ENCODE measurements at regions not wholly inside any gene's neighbourhood (a gene's known extent, or its start where the extent isn't known, plus 50 kb on each side); places are given as distances from the start of the nearest gene placed in this dataset.

DNA sequence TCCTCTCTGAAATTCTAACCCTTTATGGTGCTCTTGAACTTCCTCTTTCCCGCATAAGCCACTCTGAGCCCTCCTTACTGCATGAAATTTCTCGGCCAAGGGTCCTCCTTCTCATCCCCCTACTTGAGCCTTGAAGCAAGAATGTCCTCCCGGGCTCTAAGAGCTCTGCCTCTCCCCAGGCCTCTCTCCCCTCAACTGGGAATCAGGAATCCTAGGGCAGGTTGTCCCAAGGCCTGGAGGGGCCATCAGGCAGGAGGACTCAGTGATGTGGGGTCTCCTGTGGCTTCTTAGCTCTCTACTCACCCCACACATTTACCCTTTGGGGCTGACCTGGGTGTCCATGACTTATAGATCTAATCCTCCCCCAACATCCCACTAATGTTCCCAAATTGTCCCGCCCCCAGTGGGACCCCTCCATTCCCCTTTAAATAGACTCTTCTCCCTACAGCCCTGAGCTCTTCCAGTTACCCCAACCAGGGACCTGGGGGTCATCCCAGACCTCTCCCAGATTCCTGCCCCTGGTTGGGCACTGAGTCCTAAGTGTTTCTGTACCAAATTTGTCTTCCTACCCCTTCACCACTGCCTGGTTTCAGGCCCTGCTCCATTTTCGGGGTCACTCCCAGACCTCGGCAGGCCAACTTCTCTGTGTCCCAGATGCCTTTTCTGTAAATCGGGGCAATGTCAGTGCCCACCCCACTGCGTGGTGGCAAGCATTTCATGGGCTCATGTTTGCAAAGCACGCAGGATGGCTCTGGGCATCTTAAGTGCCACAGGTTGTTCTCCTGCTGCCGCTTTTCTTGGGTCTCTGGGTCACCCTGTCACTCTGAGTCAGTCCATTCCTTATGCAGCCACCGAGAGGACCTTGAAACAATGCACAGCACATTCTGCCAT is 171.2 kb downstream of the ASB1 start:
- intact Hi-C loops (cut with DNase I), result loop anchor here (2.0 to 5.0 kb wide), 2 partner anchors 131 to 189 kb away; no protein-coding TSS in a partner anchor
- TF ChIP-seq POLR2AphosphoS5 (IDR thresholded peaks at IDR 0.05) (no peak), EP300 (IDR thresholded peaks at IDR 0.05) (no peak), POLR2A (IDR thresholded peaks at IDR 0.05; ENCODE audit: low read depth) (no peak)
- TF ChIP-seq, protein P1, sequence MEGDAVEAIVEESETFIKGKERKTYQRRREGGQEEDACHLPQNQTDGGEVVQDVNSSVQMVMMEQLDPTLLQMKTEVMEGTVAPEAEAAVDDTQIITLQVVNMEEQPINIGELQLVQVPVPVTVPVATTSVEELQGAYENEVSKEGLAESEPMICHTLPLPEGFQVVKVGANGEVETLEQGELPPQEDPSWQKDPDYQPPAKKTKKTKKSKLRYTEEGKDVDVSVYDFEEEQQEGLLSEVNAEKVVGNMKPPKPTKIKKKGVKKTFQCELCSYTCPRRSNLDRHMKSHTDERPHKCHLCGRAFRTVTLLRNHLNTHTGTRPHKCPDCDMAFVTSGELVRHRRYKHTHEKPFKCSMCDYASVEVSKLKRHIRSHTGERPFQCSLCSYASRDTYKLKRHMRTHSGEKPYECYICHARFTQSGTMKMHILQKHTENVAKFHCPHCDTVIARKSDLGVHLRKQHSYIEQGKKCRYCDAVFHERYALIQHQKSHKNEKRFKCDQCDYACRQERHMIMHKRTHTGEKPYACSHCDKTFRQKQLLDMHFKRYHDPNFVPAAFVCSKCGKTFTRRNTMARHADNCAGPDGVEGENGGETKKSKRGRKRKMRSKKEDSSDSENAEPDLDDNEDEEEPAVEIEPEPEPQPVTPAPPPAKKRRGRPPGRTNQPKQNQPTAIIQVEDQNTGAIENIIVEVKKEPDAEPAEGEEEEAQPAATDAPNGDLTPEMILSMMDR (IDR thresholded peaks at IDR 0.05), result no peak
- 85% methylated on average over 11 of the region's 11 CpGs for WGBS

GRCh38 chr2:238598802-238599530 is 172.2 kb downstream of the ASB1 start:
- peak; percentile 75 for DNase-seq (ENCODE audit: extremely low spot score)
- WGBS, result 75% methylated on average over 11 of the region's 14 CpGs
- TF ChIP-seq POLR2A (IDR thresholded peaks at IDR 0.05; ENCODE audit: low read depth) (no peak), POLR2AphosphoS5 (IDR thresholded peaks at IDR 0.05) (no peak), EP300 (IDR thresholded peaks at IDR 0.05) (no peak)
- TF ChIP-seq, protein P1 (IDR thresholded peaks at IDR 0.05), result no peak
- Histone ChIP-seq H3K27me3 (no peaks in the 10 kb centered on the region), H3K4me3 (no peak overlapping the region), H3K27ac (replicated peaks in 1 of 4) (peak overlapping the region; percentile 87 to 91 (median 89)), H3K4me1 (peaks cover 40 to 85% (median 82%) of the 10 kb centered on the region in 4 donors), H3K36me3 (no peaks in the 10 kb centered on the region), H3K9me3 (no peaks in the 10 kb centered on the region)
- intact Hi-C loops (cut with DNase I), result loop anchor here (5.0 kb wide), 1 partner anchor 188 kb away; no protein-coding TSS in a partner anchor

More for the DNA sequence above, 171.2 kb downstream of the ASB1 start:
- Histone ChIP-seq H3K4me1 (peaks cover 37 to 81% (median 78%) of the 10 kb centered on the region in 4 donors), H3K27ac (replicated peaks in 1 of 4) (peak overlapping the region; percentile 87 to 91 (median 89)), H3K4me3 (no peak overlapping the region), H3K27me3 (no peaks in the 10 kb centered on the region), H3K36me3 (no peaks in the 10 kb centered on the region), H3K9me3 (no peaks in the 10 kb centered on the region)
- DNase-seq (ENCODE audit: extremely low spot score), result peak; percentile 84

GRCh38 chr2:238599549-238600505 is 173.1 kb downstream of the ASB1 start:
- H3K36me3 ChIP-seq, result no peaks in the 10 kb centered on the region
- peaks cover 40 to 85% (median 82%) of the 10 kb centered on the region in 4 donors for H3K4me1 ChIP-seq
- peak overlapping the region; percentile 48 to 91 (median 88) for H3K27ac ChIP-seq (replicated peaks in 1 of 4)

More at GRCh38 chr2:238599549-238600505, 173.1 kb downstream of the ASB1 start:
- Histone ChIP-seq H3K4me3 (no peak overlapping the region), H3K9me3 (no peaks in the 10 kb centered on the region), H3K27me3 (no peaks in the 10 kb centered on the region)
- DNase-seq (ENCODE audit: extremely low spot score), result peak; percentile 86
- 96% methylated on average over 28 of the region's 29 CpGs for WGBS
- intact Hi-C loops (cut with DNase I), result loop anchor here (5.0 kb wide), 1 partner anchor 187 kb away; no protein-coding TSS in a partner anchor
- TF ChIP-seq EP300 (IDR thresholded peaks at IDR 0.05) (no peak), POLR2A (IDR thresholded peaks at IDR 0.05; ENCODE audit: low read depth) (no peak), POLR2AphosphoS5 (IDR thresholded peaks at IDR 0.05) (no peak)
- TF ChIP-seq, protein P1 (IDR thresholded peaks at IDR 0.05), result no peak

Data from esophagus muscularis mucosa (tissue), 4 donors.